Neural progenitor cell (in vitro differentiated cells): ENCODE measurements at regions not wholly inside any gene's neighbourhood (a gene's known extent, or its start where the extent isn't known, plus 50 kb on each side); places are given as distances from the start of the nearest gene placed in this dataset.

Source experiments
- DNase-seq: peaks from one replicate; pipeline ENCODE4 v3.0.0-alpha.2; 2016; ENCODE audit warnings: low spot score
- H2AFZ ChIP-seq: fragments of 200-600 bp; sonication (generic); replicated peaks from 2 replicates; pipeline ENCODE4 v1.6.1; 2016; ENCODE audit warnings: antibody characterized with exemption
- H3F3A ChIP-seq: fragments of 200-600 bp; sonication (generic); 2 replicates; pipeline ENCODE4 v1.6.1; 2016; ENCODE audit warnings: antibody characterized with exemption, low read depth
- H3K27ac ChIP-seq: fragments of 200-600 bp; sonication (generic); 2 replicates; pipeline ENCODE4 v1.5.1; 2016; ENCODE audit warnings: mild to moderate bottlenecking
- H3K27me3 ChIP-seq: fragments of 200-600 bp; sonication (generic); 2 replicates; pipeline ENCODE4 v1.6.1; 2016; ENCODE audit warnings: mild to moderate bottlenecking, moderate library complexity
- H3K36me3 ChIP-seq: fragments of 200-600 bp; sonication (generic); 2 replicates; pipeline ENCODE4 v1.5.1; 2016
- H3K4me1 ChIP-seq: fragments of 200-600 bp; sonication (generic); 2 replicates; pipeline ENCODE4 v1.6.1; 2016; ENCODE audit warnings: mixed run types
- H3K4me2 ChIP-seq: fragments of 200-600 bp; sonication (generic); 2 replicates; pipeline ENCODE4 v1.6.1; 2016
- H3K4me3 ChIP-seq: fragments of 200-600 bp; sonication (generic); 2 replicates; pipeline ENCODE4 v1.5.1; 2016
- H3K79me2 ChIP-seq: fragments of 200-600 bp; sonication (generic); 2 replicates; pipeline ENCODE4 v1.6.1; 2016; ENCODE audit warnings: low read depth
- H3K9ac ChIP-seq: fragments of 200-600 bp; sonication (generic); 2 replicates; pipeline ENCODE4 v1.6.1; 2016
- H3K9me3 ChIP-seq: fragments of 200-600 bp; sonication (generic); 2 replicates; pipeline ENCODE4 v1.5.1; 2016; ENCODE audit warnings: low read depth
- H4K20me1 ChIP-seq: fragments of 200-600 bp; sonication (generic); 2 replicates; pipeline ENCODE4 v1.6.1; 2016; ENCODE audit warnings: low read depth
- H3K27ac Mint-ChIP-seq: 3 replicates; pipeline ENCODE4 v1.8.0; 2021; ENCODE audit warnings: mixed read lengths
- H3K27me3 Mint-ChIP-seq: 2 replicates; pipeline ENCODE4 v1.8.0; 2022; ENCODE audit warnings: low read depth, mild to moderate bottlenecking, inconsistent platforms, moderate library complexity, mixed read lengths; ENCODE audit not compliant: insufficient read depth
- H3K36me3 Mint-ChIP-seq: 3 replicates; pipeline ENCODE4 v1.8.0; 2021; ENCODE audit warnings: mixed read lengths
- H3K4me1 Mint-ChIP-seq: 3 replicates; pipeline ENCODE4 v1.8.0; 2021; ENCODE audit warnings: mixed read lengths
- H3K4me3 Mint-ChIP-seq: 3 replicates; pipeline ENCODE4 v1.8.0; 2021; ENCODE audit warnings: mild to moderate bottlenecking, moderate library complexity, mixed read lengths
- H3K9me3 Mint-ChIP-seq: 3 replicates; pipeline ENCODE4 v1.8.0; 2020; ENCODE audit warnings: mixed read lengths
- EZH2 ChIP-seq: fragments of 200-600 bp; sonication (generic); IDR thresholded peaks from 2 replicates; pipeline ENCODE4 v1.6.1; 2017; ENCODE audit warnings: antibody characterized with exemption, mild to moderate bottlenecking, moderate library complexity
- EZH2phosphoT487 ChIP-seq: fragments of 200-600 bp; sonication (generic); IDR thresholded peaks from 2 replicates; pipeline ENCODE4 v1.6.1; 2017; ENCODE audit warnings: antibody characterized with exemption
- TF ChIP-seq, protein P1 (sequence below): fragments of 200-600 bp; sonication (generic); IDR thresholded peaks from 2 replicates; pipeline ENCODE4 v1.5.1; 2017; ENCODE audit warnings: antibody characterized with exemption, mild to moderate bottlenecking

DNA sequence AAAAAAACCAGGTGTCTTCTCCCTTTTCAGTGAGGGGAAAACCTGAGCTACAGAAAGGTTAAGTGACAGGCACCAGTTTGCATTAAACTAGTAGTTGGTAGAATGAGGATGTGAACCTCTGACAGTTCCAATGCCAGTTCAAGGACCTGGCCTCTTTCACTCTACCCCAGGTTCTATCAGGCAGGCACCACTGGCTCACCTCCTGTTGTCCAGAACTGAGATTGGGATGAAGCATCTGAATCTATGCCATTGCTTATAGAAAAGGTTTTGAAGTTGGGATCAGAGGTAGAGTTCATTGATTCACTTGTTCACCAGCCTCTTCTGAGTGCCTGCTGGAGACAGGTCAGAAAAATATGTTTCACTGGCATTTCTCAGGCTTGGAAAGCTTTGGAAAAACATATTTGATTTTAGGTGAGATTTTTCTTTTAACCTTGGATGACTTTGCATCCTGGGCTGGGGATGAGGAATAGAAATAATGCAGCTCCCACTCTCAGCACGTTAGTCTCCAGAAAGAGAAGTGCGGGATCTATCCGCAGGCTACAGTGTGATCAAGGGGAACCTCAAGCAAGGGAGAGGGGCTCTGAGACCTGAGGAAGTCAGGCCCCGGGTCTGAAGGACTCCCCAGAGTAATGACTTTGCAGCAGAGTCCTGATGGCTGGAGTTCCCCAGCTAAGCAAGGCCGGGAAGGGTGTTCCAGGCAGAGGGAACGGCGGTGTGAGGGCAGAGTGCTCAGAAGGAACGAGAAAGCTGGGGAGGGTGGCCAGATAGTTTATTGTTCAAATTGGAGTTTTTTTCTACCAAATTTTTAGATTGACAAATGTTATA lies 250.3 kb downstream of the MYCN start:
- Mint-ChIP-seq H3K4me3 (no peak overlapping the region), H3K27me3 (peaks cover 16% of the 10 kb centered on the region), H3K36me3 (peaks cover 2% of the 10 kb centered on the region), H3K27ac (no peak overlapping the region), H3K9me3 (no peaks in the 10 kb centered on the region), H3K4me1 (peaks cover 53% of the 10 kb centered on the region)
- Histone ChIP-seq H3K27ac (no peak overlapping the region), H3K36me3 (no peaks in the 10 kb centered on the region), H4K20me1 (no peaks in the 10 kb centered on the region), H3K4me3 (no peak overlapping the region), H3K4me2 (no peak overlapping the region), H3F3A (no peaks in the 10 kb centered on the region), H3K9ac (no peak overlapping the region), H3K27me3 (no peaks in the 10 kb centered on the region), H3K9me3 (no peaks in the 10 kb centered on the region), H2AFZ (no peak overlapping the region), H3K79me2 (no peaks in the 10 kb centered on the region), H3K4me1 (peaks cover 18% of the 10 kb centered on the region)
- no peak for DNase-seq
- TF ChIP-seq EZH2, result no peak
- TF ChIP-seq EZH2phosphoT487, result no peak
- TF ChIP-seq, protein P1, sequence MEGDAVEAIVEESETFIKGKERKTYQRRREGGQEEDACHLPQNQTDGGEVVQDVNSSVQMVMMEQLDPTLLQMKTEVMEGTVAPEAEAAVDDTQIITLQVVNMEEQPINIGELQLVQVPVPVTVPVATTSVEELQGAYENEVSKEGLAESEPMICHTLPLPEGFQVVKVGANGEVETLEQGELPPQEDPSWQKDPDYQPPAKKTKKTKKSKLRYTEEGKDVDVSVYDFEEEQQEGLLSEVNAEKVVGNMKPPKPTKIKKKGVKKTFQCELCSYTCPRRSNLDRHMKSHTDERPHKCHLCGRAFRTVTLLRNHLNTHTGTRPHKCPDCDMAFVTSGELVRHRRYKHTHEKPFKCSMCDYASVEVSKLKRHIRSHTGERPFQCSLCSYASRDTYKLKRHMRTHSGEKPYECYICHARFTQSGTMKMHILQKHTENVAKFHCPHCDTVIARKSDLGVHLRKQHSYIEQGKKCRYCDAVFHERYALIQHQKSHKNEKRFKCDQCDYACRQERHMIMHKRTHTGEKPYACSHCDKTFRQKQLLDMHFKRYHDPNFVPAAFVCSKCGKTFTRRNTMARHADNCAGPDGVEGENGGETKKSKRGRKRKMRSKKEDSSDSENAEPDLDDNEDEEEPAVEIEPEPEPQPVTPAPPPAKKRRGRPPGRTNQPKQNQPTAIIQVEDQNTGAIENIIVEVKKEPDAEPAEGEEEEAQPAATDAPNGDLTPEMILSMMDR, result no peak

DNA sequence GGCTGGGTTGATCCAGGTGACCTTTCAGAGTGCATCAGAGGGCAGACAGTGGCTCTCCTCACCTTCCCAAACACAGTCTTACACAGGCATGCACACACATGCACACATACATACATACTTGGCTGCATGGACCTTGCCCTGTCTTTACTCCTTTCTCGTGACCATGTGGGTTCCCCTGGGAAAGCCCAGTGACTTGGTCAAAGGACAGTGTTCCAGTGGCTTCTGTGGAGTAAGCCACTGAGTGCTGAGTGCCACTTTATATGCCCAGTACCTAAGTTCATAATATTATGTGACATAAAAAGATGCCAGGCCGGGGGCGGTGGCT lies 249.4 kb downstream of the MYCN start:
- Mint-ChIP-seq H3K36me3 (peaks cover 2% of the 10 kb centered on the region), H3K4me1 (peaks cover 56% of the 10 kb centered on the region), H3K27ac (no peak overlapping the region), H3K4me3 (no peak overlapping the region), H3K9me3 (no peaks in the 10 kb centered on the region), H3K27me3 (peaks cover 16% of the 10 kb centered on the region)
- Histone ChIP-seq H3K36me3 (no peaks in the 10 kb centered on the region), H3K4me1 (peaks cover 27% of the 10 kb centered on the region), H3K9ac (no peak overlapping the region), H3K79me2 (no peaks in the 10 kb centered on the region), H3K27ac (no peak overlapping the region), H3K4me2 (no peak overlapping the region), H3K4me3 (no peak overlapping the region), H3K9me3 (no peaks in the 10 kb centered on the region), H2AFZ (no peak overlapping the region), H3F3A (peaks cover 5% of the 10 kb centered on the region), H4K20me1 (no peaks in the 10 kb centered on the region), H3K27me3 (no peaks in the 10 kb centered on the region)
- TF ChIP-seq, protein P1, result no peak
- no peak for TF ChIP-seq EZH2phosphoT487
- no peak for TF ChIP-seq EZH2
- DNase-seq, result no peak

DNA sequence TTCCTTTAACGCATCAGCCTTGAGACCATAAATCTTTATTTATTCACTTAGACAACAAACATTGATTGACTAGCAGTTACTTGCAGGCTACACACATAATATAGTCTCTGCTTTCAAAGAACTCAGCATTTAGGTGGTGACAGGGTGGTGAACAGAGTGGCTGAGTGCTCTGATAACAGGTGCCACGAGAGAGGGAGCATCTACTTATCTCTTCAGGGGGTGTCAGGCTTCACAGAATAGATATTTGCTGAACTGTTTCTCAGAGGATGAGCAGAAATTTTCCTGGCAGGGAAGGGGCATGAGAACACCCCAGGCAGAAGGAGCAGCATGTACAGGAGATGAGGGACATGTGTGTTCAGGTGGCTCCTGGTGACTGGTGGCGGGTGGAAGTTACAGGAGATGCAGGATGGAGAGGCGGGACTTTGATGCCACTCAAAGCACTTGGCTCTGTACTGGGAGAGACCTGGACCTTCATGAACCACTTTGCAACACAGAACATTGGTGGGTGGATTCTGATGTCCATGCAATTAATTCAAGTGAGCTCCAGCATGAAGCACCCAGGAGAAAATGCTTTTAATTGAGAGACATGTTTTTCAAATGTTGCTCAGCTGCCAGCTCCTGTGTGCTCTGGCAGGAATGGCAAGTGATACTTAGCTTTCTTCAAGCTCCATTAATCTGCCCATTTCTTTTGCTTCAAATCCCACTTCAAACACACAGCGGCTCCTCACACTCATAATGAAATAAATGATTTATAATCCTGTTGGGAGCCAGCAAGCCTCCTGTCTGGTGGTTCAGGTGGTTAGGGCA lies 248.9 kb downstream of the MYCN start:
- H2AFZ ChIP-seq, result no peak overlapping the region

More for the DNA sequence above, 248.9 kb downstream of the MYCN start:
- Histone ChIP-seq H3K4me3 (no peak overlapping the region), H3K27me3 (no peaks in the 10 kb centered on the region), H4K20me1 (no peaks in the 10 kb centered on the region), H3K36me3 (no peaks in the 10 kb centered on the region), H3K9me3 (no peaks in the 10 kb centered on the region), H3F3A (peaks cover 9% of the 10 kb centered on the region), H3K4me2 (no peak overlapping the region), H3K4me1 (peaks cover 31% of the 10 kb centered on the region), H3K79me2 (no peaks in the 10 kb centered on the region), H3K9ac (no peak overlapping the region), H3K27ac (no peak overlapping the region)
- H3K27me3 Mint-ChIP-seq, result peaks cover 16% of the 10 kb centered on the region
- no peak for DNase-seq
- H3K4me3 Mint-ChIP-seq, result no peak overlapping the region
- TF ChIP-seq, protein P1, result no peak
- TF ChIP-seq EZH2, result no peak
- TF ChIP-seq EZH2phosphoT487, result no peak
- peaks cover 2% of the 10 kb centered on the region for H3K36me3 Mint-ChIP-seq
- H3K4me1 Mint-ChIP-seq, result peaks cover 61% of the 10 kb centered on the region
- peak overlapping the region; percentile 39 for H3K27ac Mint-ChIP-seq
- no peaks in the 10 kb centered on the region for H3K9me3 Mint-ChIP-seq
